Testis (tissue), 2 donors: ENCODE measurements at regions not wholly inside any gene's neighbourhood (a gene's known extent, or its start where the extent isn't known, plus 50 kb on each side); places are given as distances from the start of the nearest gene placed in this dataset.

Experiments used
- CTCF ChIP-seq, 3 experiments: fragments of 450-650 bp in 2 of 3; fragments of 200-600 bp in 1 of 3; sonication (generic) in 1 of 3; IDR thresholded peaks; one replicate each; pipeline ENCODE4 v1.5.1; 2016 to 2019; ENCODE audit warnings: antibody characterized with exemption in 3 of 3, mild to moderate bottlenecking in 2 of 3, moderate library complexity in 1 of 3
- POLR2A ChIP-seq: fragments of 450-650 bp; IDR thresholded peaks from one replicate; pipeline ENCODE4 v1.6.1; 2017; ENCODE audit warnings: antibody characterized with exemption, mild to moderate bottlenecking, moderate library complexity

GRCh38 chr2:181305301-181306123, 151.7 kb upstream of the ITGA4 start:
- TF ChIP-seq CTCF (IDR thresholded peaks at IDR 0.05) (no peak), POLR2A (no peak)
